ENCODE measurements at regions not wholly inside any gene's neighbourhood (a gene's known extent, or its start where the extent isn't known, plus 50 kb on each side); places are given as distances from the start of the nearest gene placed in this dataset.

- TF ChIP-seq, protein P1, sequence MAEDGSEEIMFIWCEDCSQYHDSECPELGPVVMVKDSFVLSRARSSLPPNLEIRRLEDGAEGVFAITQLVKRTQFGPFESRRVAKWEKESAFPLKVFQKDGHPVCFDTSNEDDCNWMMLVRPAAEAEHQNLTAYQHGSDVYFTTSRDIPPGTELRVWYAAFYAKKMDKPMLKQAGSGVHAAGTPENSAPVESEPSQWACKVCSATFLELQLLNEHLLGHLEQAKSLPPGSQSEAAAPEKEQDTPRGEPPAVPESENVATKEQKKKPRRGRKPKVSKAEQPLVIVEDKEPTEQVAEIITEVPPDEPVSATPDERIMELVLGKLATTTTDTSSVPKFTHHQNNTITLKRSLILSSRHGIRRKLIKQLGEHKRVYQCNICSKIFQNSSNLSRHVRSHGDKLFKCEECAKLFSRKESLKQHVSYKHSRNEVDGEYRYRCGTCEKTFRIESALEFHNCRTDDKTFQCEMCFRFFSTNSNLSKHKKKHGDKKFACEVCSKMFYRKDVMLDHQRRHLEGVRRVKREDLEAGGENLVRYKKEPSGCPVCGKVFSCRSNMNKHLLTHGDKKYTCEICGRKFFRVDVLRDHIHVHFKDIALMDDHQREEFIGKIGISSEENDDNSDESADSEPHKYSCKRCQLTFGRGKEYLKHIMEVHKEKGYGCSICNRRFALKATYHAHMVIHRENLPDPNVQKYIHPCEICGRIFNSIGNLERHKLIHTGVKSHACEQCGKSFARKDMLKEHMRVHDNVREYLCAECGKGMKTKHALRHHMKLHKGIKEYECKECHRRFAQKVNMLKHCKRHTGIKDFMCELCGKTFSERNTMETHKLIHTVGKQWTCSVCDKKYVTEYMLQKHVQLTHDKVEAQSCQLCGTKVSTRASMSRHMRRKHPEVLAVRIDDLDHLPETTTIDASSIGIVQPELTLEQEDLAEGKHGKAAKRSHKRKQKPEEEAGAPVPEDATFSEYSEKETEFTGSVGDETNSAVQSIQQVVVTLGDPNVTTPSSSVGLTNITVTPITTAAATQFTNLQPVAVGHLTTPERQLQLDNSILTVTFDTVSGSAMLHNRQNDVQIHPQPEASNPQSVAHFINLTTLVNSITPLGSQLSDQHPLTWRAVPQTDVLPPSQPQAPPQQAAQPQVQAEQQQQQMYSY (CRISPR knock-in tag; IDR thresholded peaks at IDR 0.05), result peak; percentile 47; the same call in 1 of the 2 replicates
- no peak for TF ChIP-seq MIER2 (CRISPR knock-in tag; IDR thresholded peaks at IDR 0.05)
- TF ChIP-seq ZNF446 (CRISPR knock-in tag; IDR thresholded peaks at IDR 0.05), result no peak
- no peak for TF ChIP-seq ESRRA (CRISPR knock-in tag; IDR thresholded peaks at IDR 0.05; ENCODE audit: low read depth)
- TF ChIP-seq NPAS2 (CRISPR knock-in tag; IDR thresholded peaks at IDR 0.05; ENCODE audit: borderline replicate concordance), result no peak
- TF ChIP-seq JDP2 (CRISPR knock-in tag; IDR thresholded peaks at IDR 0.05; ENCODE audit: borderline replicate concordance), result no peak
- no peak for TF ChIP-seq THAP7 (CRISPR knock-in tag; IDR thresholded peaks at IDR 0.05)
- peak; percentile 95 for TF ChIP-seq FOXO1 (CRISPR knock-in tag; IDR thresholded peaks at IDR 0.05)
- no peak for TF ChIP-seq MATR3 (CRISPR knock-in tag; IDR thresholded peaks at IDR 0.05)
- TF ChIP-seq TAF15 (IDR thresholded peaks at IDR 0.05; ENCODE audit: low read depth, low read length, poor library complexity, severe bottlenecking), result no peak
- TF ChIP-seq, protein P2, sequence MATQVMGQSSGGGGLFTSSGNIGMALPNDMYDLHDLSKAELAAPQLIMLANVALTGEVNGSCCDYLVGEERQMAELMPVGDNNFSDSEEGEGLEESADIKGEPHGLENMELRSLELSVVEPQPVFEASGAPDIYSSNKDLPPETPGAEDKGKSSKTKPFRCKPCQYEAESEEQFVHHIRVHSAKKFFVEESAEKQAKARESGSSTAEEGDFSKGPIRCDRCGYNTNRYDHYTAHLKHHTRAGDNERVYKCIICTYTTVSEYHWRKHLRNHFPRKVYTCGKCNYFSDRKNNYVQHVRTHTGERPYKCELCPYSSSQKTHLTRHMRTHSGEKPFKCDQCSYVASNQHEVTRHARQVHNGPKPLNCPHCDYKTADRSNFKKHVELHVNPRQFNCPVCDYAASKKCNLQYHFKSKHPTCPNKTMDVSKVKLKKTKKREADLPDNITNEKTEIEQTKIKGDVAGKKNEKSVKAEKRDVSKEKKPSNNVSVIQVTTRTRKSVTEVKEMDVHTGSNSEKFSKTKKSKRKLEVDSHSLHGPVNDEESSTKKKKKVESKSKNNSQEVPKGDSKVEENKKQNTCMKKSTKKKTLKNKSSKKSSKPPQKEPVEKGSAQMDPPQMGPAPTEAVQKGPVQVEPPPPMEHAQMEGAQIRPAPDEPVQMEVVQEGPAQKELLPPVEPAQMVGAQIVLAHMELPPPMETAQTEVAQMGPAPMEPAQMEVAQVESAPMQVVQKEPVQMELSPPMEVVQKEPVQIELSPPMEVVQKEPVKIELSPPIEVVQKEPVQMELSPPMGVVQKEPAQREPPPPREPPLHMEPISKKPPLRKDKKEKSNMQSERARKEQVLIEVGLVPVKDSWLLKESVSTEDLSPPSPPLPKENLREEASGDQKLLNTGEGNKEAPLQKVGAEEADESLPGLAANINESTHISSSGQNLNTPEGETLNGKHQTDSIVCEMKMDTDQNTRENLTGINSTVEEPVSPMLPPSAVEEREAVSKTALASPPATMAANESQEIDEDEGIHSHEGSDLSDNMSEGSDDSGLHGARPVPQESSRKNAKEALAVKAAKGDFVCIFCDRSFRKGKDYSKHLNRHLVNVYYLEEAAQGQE (IDR thresholded peaks at IDR 0.05; ENCODE audit: borderline replicate concordance in 1 of 2, low read depth in 1 of 2, low read length in 2 of 2), result peak in 1 of 2 experiments; percentile 4; a peak in 1 of 4 replicates
- TF ChIP-seq ARNTL (CRISPR knock-in tag; IDR thresholded peaks at IDR 0.05), result peak; percentile 54
- TF ChIP-seq ZKSCAN5 (CRISPR knock-in tag; IDR thresholded peaks at IDR 0.05), result no peak
- no peak for TF ChIP-seq ZNF276 (CRISPR knock-in tag; IDR thresholded peaks at IDR 0.05; ENCODE audit: low read depth)
- TF ChIP-seq ZBTB44 (CRISPR knock-in tag; IDR thresholded peaks at IDR 0.05), result no peak
- TF ChIP-seq ZNF749 (CRISPR knock-in tag; IDR thresholded peaks at IDR 0.05; ENCODE audit: borderline replicate concordance), result no peak
Observed at GRCh38 chr1:234963180-234963903, 165.3 kb downstream of the TOMM20 start (continued).
